ENCODE measurements at regions not wholly inside any gene's neighbourhood (a gene's known extent, or its start where the extent isn't known, plus 50 kb on each side); places are given as distances from the start of the nearest gene placed in this dataset.

DNA sequence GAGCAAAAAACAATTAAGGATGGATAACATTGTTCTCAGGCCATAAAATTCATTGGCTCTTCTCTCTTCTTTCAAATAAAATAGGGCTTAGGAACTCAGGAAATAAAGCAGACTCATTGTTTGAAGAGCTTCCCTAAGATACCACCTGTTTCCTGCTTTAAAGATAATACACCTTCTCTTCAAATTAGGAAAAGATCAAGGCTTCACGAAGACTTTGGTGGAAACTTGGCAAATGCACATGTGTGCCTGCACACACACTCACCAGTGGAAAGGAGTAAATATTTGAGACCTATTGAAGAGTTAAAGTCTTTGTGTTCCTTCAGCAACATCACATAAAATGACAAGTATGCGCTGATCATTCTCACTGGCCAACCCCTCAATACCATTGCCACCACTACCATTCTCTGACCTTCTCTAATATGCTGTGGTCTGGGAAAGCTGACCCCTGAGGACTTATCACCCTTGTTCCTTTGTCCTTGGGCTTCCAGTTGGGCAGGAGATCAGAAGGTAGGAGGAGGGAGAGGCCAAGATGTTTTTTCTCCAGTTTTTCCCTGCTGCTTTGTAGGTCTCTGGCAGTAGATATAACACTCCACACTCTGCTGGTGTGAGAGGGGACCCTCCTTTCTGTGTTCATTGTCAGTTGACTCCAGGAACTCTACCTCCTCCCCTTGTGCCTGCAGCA is 53.5 kb upstream of the SPOPL start:
- Histone ChIP-seq H3K9me3 (replicated peaks; ENCODE audit: low read length) (no peaks in the 10 kb centered on the region), H3K27me3 (ENCODE audit: control insufficient read depth, insufficient read depth, low read length) (no peaks in the 10 kb centered on the region), H3K4me3 (ENCODE audit: low read length) (no peak overlapping the region), H3K4me2 (ENCODE audit: low read length) (no peak overlapping the region), H3K36me3 (ENCODE audit: insufficient read depth, low read length) (no peaks in the 10 kb centered on the region), H3K4me1 (ENCODE audit: control insufficient read depth, insufficient read depth, low read length) (no peaks in the 10 kb centered on the region), H3K9ac (ENCODE audit: low read depth, low read length) (no peak overlapping the region)

All from skeletal muscle satellite cell (primary cell).